ENCODE measurements at regions not wholly inside any gene's neighbourhood (a gene's known extent, or its start where the extent isn't known, plus 50 kb on each side); places are given as distances from the start of the nearest gene placed in this dataset.

DNA sequence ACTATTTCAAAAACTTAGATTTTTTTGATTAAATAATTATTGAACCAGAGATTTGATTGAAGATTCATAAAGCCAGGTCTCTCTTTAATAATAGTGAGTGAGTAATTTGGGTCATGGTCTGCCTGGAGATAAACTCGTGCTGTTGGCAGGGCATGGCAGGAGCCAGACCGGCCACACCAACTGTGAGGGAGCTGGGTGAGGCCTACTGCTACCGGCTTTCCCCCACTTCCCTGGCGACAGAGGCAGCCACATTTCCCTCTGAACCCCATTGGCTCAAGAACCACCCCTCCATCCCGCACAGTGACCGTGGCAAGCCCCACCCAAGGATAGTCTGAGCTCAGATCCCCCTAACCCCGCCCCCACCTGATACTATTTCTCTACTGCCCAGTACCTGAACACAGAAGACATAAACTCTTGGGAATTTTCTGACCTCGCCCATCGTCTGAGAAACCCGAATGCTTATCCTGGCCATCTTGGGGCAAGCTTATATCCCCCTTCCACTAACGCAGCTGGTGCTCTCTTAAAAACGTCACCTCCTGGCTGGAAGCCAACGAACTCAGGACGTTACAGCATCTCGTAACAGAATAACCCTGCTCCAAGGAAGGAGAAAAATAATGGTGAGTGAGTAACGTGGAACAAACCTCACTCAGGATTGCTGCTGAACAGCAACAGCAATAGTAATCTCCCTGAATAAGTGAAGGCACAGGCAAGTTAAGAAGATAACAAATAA lies 627.6 kb upstream of the PCDH9 start:
- DNase-seq = no peak

DNA sequence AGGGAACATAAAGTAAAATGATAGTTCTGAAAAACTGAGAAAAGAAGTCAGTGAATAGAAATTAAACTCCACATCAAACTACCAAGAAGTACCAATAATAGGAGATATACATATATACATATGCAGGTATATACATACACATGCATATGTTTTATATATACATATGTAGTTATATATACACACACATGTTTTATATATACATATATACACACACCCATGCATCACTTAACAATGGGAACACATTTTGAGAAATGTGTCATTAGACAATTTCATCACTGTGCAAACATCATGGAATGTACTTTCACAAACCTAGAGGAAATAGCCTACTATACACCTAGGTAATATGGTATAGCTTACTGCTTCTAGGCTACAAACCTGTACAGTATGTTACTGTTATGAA lies 626.8 kb upstream of the PCDH9 start:
- DNase-seq = no peak

DNA sequence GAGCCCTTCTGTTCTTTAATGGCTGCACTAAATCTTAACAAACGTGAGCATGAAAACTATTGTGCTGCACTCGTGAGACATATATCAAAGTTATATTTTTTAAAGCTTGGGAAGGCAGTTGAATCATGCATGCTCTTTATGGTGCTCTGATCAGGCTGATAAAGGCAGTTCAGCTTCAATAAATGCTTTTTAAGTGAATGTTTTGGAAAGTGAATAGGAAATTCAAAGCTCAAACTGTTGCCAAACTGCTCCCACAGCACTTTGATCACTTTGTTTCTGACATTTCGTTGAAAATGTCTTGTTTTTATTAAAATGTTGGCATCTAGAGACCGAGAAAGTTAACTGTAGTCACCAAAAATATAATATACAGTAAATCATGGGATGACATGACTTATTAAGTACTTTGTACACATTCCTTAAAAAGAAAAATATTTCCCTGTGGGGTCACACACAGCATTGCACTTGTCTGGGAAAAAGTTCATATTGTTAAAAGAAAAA lies 625.7 kb upstream of the PCDH9 start:
- DNase-seq = no peak

DNA sequence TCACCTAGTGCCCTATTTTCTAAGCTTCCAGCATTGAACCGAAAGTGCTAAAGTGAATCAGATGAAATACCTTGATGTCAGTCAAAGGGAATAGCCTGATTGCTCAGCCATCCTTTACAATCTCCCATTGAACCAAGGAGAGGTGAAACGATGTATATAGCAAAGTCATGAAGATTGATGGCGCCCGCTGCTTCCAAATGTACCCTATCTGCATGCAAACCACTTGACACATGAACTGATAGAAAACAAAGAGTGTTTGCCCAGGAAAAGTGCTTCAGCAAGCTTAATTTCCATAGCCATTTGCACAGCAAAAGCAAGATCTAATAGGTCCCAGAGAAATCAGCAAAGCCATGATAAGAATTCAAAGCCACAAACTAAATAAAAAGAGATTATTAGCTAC lies 624.9 kb upstream of the PCDH9 start:
- DNase-seq = no peak

DNA sequence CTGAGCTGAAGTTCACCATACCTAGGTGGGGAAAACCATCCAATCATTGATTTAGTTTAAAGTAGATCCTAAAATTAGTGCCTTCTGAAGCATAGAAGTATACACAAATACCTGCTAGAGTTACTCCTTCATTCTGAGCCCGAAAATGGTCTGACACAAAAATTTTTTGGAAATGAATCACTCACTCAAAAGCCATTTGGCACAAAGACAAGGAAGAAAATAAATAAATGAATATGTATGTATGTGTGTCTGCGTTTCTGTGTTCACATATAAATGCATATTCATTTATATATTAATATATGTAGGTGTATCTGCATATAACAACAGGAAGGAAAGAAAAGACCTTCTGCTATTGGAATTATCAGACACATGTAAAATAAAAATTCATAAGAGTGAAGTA lies 614.4 kb upstream of the PCDH9 start:
- DNase-seq = no peak

DNA sequence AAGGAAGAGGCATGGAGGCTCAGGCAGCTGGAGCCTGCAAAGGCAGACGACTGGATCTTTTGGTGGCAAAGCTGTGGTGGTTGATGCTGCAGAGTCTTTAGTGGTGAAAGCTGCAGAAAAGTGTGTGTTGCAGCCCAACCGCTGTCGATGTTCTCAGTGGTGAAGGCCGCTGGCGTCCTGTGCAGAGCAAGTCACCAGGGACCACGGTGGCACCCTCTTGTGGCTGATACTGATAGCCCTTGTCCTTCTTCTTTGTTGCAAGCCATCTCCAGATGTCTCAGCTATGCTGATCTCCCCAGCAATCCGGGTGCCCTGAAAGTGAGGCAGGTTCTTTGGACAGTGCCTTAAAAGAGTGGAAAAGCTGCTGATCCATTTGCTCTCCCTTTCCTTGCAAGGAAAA lies 610.9 kb upstream of the PCDH9 start:
- DNase-seq = no peak

DNA sequence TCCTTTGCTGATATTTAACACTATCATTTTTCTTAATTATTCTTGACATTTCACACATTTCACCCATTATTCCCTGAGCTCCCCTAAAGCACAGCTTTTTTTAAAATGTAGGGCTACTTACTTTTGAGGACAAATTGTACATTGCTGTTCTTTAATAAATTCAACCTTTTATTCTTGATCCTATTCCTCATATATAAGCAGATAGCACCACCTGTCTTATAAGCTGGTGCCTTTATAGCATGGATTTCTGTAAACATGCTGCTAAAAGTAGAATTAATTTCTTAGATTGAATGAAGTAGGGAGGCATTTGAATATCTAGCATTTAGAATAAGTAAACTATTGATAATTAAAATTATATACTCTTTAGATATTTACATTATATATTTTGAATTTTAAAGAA lies 603.4 kb upstream of the PCDH9 start:
- no peak for DNase-seq

DNA sequence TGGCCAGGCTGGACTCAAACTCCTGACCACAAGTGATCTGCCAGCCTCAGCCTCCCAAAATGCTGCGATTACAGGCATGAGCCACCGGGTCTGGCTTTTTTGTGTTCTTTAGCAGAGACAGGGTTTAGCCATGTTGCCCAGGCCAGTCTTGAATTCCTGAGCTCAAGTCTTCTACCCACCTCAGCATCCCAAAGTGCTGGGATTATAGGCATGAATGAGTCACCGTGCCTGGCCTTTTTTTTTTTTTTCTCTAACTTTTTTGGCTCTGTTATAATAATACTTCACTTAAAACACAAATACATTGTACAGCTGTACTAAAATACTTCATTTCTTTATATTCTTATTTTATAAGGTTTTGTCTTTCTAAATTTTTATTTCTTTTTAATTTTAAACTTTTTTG lies 599.5 kb upstream of the PCDH9 start:
- no peak for DNase-seq

DNA sequence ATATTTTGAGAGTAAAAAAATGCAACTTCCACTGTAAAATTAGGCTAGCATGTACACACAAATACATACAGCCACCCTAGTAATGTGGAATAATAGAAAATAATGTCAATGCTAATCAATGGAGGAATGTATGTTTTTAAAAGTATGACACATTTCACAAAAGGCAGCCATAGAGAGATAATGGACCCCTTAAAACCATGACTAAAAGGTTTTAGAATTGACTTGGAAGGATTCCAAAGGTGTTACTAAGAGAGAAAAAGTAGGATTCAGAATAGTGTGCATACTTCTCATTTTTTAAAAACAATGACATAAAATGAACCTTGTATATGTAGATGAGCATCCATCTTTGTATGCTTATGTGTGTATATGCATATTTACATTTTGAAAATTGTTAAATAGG lies 597.9 kb upstream of the PCDH9 start:
- no peak for DNase-seq

DNA sequence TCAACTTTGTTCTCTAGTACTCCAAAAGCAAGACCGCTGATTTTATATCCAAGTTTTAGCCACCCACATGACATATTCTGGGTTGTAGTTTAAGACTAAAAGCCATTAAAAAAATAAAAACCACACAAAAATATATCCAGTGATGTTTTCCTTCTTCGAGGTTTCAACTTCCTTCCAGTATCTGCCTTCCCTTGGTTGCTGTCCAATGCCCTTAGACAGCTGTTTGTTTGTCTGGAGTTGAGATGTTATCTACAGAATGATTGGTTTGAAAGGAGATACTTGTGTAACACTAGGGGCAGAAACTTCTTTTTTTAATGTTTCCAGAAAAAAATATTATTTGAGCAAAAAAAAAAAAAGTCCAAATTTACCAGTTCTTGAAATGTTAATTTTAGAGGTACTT lies 591.5 kb upstream of the PCDH9 start:
- DNase-seq = no peak

DNA sequence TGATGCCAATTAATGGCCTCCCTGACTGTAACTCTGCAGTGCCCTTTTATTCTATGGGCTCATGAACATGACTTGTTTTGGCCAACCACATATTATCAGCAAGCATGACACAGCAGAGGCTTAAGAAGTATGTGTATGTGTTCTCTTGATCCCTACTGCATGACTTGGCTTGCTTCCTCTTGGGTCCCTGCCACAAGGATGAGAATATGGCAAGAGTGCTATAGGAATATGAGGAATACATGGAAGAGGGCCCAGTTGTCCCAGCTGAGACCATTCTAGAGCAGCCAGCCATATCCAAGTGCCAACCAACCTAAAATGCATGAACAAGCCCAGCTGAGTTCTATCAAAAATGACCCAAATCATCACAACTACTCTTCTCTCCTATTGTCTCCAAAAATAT lies 576.7 kb upstream of the PCDH9 start:
- DNase-seq = no peak

DNA sequence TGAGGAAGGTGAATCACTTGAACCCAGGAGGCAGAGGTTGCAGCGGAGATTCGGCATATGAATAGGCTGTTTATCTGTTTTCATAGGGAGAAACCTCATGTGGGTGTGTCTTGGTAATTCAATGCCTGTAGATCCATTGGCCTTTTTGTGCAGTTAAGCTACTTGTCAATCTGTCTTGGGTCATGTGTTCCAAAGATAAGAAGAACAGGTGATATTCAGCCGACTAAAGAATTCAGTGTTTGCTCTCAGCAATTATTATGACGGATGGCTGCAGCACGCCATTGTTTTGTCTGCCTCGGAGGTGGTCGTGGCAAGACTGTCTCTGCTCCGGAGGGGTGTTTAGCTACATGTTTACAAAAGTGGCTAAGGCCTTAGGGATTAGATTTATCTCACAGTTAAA lies 573.0 kb upstream of the PCDH9 start:
- DNase-seq = no peak

DNA sequence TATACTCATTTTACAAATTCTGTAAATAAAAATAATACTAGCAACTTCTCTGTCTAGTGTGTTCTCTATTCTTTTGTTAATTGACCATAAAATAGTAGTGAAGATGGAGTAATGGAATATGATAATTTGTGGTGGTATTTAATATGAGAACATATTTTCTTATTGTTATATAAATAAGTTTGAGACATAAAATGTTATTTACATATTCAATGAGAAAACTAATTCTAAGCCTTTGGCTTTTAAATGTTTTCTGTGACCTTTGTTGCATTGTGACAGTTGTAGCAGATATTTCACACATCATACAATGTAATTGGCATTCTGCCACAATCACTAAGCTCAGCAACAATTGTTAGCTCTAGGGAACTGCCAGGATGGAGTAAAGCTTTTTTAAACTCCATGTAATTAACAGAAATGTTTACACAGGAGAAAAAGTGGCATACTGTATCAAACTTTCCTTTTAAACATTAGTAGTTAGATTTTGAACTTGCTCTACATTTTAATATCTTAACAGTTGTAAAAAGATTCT lies 562.1 kb upstream of the PCDH9 start:
- no peak for DNase-seq

DNA sequence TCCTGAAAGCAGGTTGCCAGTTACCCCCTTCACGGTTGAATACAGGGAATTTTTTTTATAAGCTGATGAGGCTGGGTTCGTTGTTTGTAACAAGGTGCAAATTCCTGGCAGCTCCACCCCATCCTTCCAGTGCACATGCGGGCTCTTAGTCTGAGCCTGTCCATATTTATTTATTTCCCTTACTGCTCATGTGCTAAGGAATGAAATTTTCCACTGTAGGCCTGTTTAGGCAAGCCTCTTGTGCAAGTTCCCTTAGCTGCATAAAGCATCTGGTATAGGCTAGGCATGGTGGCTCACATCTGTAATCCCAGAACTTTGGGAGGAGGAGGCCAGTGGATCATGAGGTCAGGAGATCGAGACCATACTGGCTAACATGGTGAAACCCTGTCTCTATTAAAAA lies 560.9 kb upstream of the PCDH9 start:
- DNase-seq = no peak

DNA sequence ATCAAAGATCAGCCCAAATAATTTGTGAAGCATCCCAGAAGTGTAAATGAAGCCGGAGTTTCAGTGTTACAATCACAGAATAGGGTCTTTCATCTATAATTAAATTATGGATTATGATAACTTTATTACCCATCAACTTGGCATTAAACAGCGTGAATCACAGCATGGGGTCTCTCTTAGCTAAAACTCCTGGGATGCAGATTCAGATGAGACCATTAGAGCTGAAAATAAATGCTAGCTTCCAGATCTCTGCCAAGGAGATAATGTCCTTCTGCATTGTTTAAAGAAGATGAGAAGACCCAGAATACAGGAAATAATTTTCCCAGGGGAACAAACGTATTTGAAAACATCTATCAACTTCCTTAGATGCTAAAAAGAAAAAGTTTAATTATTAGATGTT lies 546.0 kb upstream of the PCDH9 start:
- no peak for DNase-seq

DNA sequence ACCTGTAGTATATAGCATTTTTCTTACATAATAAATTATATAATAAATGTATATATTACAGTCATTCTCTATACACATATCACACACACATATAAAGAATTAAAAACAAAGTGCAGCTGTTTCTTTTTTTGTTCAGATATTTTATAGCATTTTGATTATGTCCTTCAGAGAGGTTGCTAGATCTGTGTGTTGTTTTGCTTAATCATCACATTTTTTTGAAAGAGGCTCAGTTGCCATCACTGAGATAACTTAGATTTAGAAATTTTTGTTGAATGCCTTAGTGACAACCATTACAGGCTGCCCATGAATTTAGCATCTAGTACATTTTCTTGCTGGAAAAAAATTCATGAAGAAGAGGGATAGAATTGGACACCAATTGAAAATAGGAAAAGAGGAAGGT lies 545.2 kb upstream of the PCDH9 start:
- DNase-seq = no peak

DNA sequence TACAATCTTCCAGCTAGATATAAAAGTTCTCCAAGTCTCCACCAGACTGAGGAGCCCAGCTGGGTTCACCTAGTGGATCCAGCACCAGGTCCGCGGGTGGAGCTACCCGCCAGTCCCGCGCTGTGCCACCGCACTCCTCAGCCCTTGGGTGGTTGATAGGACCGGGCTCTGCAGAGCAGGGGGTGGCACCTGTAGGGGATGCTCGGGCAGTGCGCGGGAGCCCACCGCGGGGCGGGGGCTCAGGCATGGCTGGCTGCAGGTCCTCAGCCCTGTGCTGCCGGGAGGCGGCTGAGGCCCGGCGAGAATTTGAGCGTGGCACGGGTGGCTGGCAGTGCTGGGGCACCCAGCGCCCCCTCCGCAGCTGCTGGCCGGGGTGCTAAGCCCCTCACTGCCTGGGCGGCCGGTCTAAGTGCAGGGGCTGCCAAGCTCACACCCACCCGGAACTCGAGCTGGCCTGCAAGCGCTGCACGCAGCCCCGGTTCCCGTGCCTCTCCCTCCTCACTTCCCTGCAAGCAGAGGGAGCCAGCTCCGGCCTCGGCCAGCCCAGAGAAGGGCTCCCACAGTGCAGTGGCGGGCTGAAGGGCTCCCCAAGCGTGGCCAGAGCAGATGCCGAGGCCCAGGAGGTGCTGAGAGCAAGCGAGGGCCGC lies 542.8 kb upstream of the PCDH9 start:
- no peak for DNase-seq

DNA sequence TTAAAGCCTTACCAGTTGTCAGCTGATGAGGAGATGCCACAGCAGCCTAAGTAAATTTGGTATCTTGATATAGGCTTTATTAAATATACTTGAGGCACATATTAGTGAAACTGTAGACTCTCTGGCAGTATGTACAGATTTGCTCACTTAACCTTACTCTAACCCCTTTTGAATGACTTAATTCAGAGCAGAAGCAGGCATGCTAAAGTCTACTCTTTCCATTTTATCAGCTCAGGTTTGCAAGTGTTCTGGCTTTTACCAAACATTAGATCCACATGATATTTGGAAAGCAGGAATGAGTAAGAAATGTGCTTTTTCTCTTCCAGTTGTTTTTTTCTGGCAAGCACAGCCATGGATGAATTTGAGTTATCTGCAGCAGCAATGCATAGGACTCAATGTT lies 541.0 kb upstream of the PCDH9 start:
- no peak for DNase-seq

DNA sequence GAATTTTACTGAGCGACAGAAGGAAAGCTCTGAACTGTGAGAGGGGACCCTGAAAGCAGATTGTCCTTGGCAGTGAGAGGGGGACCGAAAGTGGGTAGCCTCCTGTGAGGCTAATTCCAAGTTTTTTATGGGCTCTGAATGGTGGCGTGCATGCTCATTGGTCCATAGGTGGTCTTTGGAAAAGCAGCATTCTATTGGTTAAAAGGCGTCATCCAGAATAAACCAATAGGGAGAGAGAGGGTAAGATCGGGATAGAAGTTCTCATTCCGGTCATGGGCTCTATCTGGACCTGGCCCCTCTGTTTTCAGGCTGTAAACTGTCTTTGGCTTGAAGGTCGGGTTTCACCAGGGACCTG lies 539.8 kb upstream of the PCDH9 start:
- no peak for DNase-seq

DNA sequence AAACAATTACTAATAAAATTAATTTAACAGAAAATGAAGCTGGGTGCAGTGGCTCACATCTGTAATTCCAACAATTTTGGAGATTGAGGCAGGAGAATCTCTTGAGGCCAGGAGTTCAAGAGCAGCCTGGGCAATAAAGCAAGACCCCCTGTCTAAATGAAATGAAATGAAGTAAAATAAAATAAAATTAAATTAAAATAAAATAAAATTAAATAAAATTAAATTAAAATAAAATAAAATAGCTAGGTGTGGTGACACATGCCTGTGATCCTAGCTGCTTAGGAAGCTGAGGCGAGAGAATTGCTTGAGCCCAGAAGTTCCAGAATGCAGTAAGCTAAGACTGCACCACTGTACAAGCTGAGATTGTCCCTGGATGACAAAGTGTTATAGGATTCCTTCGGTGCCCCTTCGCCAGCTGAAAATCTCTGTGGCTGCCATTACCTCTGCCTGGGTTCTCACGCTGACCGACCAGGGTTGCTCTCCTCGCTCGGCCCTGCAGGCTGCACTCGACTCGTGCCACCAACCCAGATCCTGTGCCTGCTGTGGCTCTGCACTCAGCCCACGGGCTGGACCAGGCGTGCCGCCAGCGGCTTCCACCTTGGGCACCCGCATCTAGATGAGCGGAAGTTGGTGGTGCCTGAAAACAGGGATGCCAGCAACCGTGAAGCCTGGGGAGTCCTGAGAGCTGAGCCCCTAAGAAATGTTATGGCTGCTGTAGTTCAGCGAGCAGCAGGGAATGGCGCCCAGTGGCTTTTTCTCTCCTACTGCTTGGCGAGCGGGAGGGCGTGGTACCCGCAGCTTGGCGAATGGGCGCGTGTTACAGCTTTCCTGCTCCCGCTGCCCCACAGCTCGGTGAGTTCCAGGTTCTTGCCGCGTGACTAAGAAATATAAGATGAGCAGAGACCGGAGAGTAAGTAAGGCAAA lies 539.2 kb upstream of the PCDH9 start:
- DNase-seq = peak; percentile 14

DNA sequence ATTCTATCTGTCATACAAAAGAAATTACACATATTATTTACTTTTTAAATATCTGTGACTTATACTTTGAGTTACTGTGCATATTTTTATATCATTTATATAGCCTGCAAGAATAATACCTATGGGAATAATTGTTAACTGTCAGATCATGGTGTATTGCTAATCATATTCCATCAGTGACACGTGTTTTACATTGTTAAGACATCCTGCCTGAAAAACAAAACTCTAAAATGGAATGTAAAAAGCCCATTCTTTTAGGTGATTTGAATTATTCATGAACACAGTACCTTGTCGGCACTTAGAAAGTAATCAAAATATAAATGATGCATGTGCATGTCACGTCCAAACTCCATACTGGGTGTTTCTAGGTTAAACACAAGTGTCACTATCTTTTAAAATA lies 533.8 kb upstream of the PCDH9 start:
- DNase-seq = no peak

DNA sequence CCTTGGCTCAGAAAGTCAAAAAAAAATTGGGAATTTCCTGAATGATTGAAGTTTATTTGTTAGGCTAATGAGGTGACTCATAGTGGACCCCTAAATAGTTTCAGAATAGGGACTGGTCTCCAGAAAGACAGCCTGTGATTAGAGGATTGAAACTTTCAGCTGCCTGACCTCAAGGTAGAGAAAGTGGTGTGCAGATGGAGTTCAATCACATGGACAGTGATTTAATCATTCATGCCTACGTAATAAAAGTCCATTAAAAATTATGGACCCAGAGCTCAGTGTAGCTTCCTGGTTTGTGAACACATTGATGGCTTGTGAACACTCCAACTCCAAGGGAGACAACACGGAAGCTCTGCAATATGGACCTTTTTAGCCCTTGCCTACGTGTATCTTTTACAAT lies 533.2 kb upstream of the PCDH9 start:
- no peak for DNase-seq

DNA sequence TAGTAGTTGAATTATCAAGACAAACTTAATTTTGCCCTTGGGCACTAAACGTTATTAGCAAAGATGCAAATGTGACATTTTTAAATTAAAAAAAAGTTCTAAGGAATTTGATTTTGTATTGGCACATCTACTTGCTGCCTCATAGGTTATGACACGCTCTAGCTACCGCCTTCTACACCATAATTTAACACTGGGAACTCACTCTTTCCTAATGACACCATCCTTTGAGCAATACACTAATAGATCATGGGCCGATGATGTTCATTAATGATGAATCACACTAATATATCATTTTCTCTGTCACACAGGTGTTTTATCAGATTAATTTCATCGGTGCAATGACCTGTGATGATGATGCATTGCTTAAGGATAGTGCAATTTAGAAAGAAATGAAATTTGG lies 528.8 kb upstream of the PCDH9 start:
- DNase-seq = no peak

DNA sequence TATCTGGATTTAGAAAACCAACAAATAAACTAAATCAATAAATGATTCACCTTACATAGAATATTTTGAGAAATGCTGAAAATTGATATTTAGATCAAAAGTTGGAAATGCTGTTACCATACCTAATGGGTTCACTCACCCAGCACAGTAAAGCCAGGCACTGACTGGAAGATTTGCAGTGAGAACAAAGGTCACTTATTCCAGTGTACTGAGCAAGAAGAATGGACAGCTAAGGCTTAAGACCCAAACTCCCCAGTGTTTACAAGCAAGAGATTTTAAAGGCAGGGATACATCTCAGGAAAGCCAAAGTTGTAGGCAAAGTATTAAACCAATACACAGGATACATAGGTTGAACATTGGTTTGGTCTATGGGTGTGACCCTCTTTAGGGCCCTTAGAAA lies 523.9 kb upstream of the PCDH9 start:
- no peak for DNase-seq
